H9 (cell line): ENCODE measurements at regions not wholly inside any gene's neighbourhood (a gene's known extent, or its start where the extent isn't known, plus 50 kb on each side); places are given as distances from the start of the nearest gene placed in this dataset.

Experiments used
- DNase-seq: peaks from one replicate; pipeline ENCODE4 v3.0.0-alpha.2; 2017
- H2AFZ ChIP-seq: one replicate; pipeline ENCODE4 v1.6.1; 2013; ENCODE audit warnings: mild to moderate bottlenecking, low read length, control low read depth, moderate library complexity
- H2AK5ac ChIP-seq: 2 replicates; pipeline ENCODE4 v1.6.1; 2013; ENCODE audit warnings: low read length, control low read depth, mixed read lengths; ENCODE audit not compliant: insufficient read length
- H2BK120ac ChIP-seq: one replicate; pipeline ENCODE4 v1.6.1; 2013; ENCODE audit warnings: low read depth, mild to moderate bottlenecking, low read length, control low read depth, inconsistent platforms; ENCODE audit not compliant: poor library complexity, severe bottlenecking
- H2BK12ac ChIP-seq: 2 replicates; pipeline ENCODE4 v1.6.1; 2013; ENCODE audit warnings: low read length, control low read depth, mixed read lengths, low read depth; ENCODE audit not compliant: insufficient read length
- H2BK15ac ChIP-seq: 2 replicates; pipeline ENCODE4 v1.6.1; 2013; ENCODE audit warnings: low read depth, low read length, control low read depth
- H2BK20ac ChIP-seq: one replicate; pipeline ENCODE4 v1.6.1; 2013; ENCODE audit warnings: low read depth, mild to moderate bottlenecking, low read length, control low read depth, inconsistent platforms; ENCODE audit not compliant: poor library complexity, severe bottlenecking
- H2BK5ac ChIP-seq: 2 replicates; pipeline ENCODE4 v1.6.1; 2013; ENCODE audit warnings: low read length, control low read depth, mixed read lengths; ENCODE audit not compliant: insufficient read length
- H3K14ac ChIP-seq: 2 replicates; pipeline ENCODE4 v1.6.1; 2013; ENCODE audit warnings: low read length, control low read depth; ENCODE audit not compliant: insufficient read depth
- H3K18ac ChIP-seq: 2 replicates; pipeline ENCODE4 v1.6.1; 2013; ENCODE audit warnings: low read depth, mild to moderate bottlenecking, mixed read lengths, low read length, control low read depth; ENCODE audit not compliant: insufficient read length
- H3K23ac ChIP-seq: 2 replicates; pipeline ENCODE4 v1.6.1; 2013; ENCODE audit warnings: low read length, control low read depth, mixed read lengths, low read depth; ENCODE audit not compliant: insufficient read length
- H3K23me2 ChIP-seq: 2 replicates; pipeline ENCODE4 v1.6.1; 2013; ENCODE audit warnings: low read depth, mild to moderate bottlenecking, mixed read lengths, low read length, control low read depth; ENCODE audit not compliant: insufficient read length, poor library complexity, severe bottlenecking
- H3K27ac ChIP-seq: 2 replicates; pipeline ENCODE4 v1.5.1; 2013; ENCODE audit warnings: low read length, control low read depth, mixed read lengths, low read depth; ENCODE audit not compliant: insufficient read length
- H3K27me3 ChIP-seq: 2 replicates; pipeline ENCODE4 v1.6.1; 2013; ENCODE audit warnings: low read length, control low read depth, inconsistent platforms; ENCODE audit not compliant: insufficient read depth
- H3K4ac ChIP-seq: 2 replicates; pipeline ENCODE4 v1.6.1; 2013; ENCODE audit warnings: low read depth, mild to moderate bottlenecking, control low read depth, inconsistent platforms, low read length, moderate library complexity
- H3K4me1 ChIP-seq: 2 replicates; pipeline ENCODE4 v1.6.1; 2013; ENCODE audit warnings: low read length, control low read depth, inconsistent platforms; ENCODE audit not compliant: insufficient read depth
- H3K4me2 ChIP-seq: 2 replicates; pipeline ENCODE4 v1.6.1; 2013; ENCODE audit warnings: low read length, control low read depth, mixed read lengths; ENCODE audit not compliant: insufficient read length, insufficient read depth
- H3K56ac ChIP-seq: 2 replicates; pipeline ENCODE4 v1.6.1; 2013; ENCODE audit warnings: low read depth, mild to moderate bottlenecking, mixed read lengths, low read length, control low read depth; ENCODE audit not compliant: insufficient read length
- H3K79me1 ChIP-seq: 2 replicates; pipeline ENCODE4 v1.6.1; 2013; ENCODE audit warnings: low read depth, mild to moderate bottlenecking, moderate library complexity, low read length, control low read depth, inconsistent platforms; ENCODE audit not compliant: insufficient read depth, poor library complexity, severe bottlenecking
- H3K79me2 ChIP-seq: 2 replicates; pipeline ENCODE4 v1.6.1; 2013; ENCODE audit warnings: low read length, control low read depth, inconsistent platforms; ENCODE audit not compliant: insufficient read depth
- H3K9ac ChIP-seq: 2 replicates; pipeline ENCODE4 v1.6.1; 2013; ENCODE audit warnings: low read length, control low read depth, mixed read lengths; ENCODE audit not compliant: insufficient read length; ENCODE audit errors: extremely low read depth
- H3K9me3 ChIP-seq: one replicate; pipeline ENCODE4 v1.6.1; 2013; ENCODE audit warnings: low read depth, low read length, inconsistent platforms; ENCODE audit not compliant: control insufficient read depth
- H3T11ph ChIP-seq: one replicate; pipeline ENCODE4 v1.6.1; 2013; ENCODE audit warnings: mild to moderate bottlenecking, low read length, control low read depth, inconsistent platforms
- H4K20me1 ChIP-seq: one replicate; pipeline ENCODE4 v1.6.1; 2013; ENCODE audit not compliant: control insufficient read depth, insufficient read length, insufficient read depth
- H4K5ac ChIP-seq: 2 replicates; pipeline ENCODE4 v1.6.1; 2013; ENCODE audit warnings: low read depth, mild to moderate bottlenecking, mixed read lengths, low read length, control low read depth; ENCODE audit not compliant: insufficient read length
- H4K8ac ChIP-seq: replicated peaks from 2 replicates; pipeline ENCODE4 v1.6.1; 2013; ENCODE audit warnings: low read length, control low read depth, mixed read lengths, low read depth; ENCODE audit not compliant: insufficient read length
- H4K91ac ChIP-seq: 2 replicates; pipeline ENCODE4 v1.6.1; 2013; ENCODE audit warnings: low read depth, mild to moderate bottlenecking, moderate library complexity, mixed read lengths, low read length, control low read depth; ENCODE audit not compliant: insufficient read length
- H3K27ac Mint-ChIP-seq, 3 experiments: 2 replicates in 2 of 3; 3 replicates in 1 of 3; pipeline ENCODE4 v1.8.0; 2020 to 2021; ENCODE audit warnings: mixed read lengths in 3 of 3, mild to moderate bottlenecking in 1 of 3, moderate library complexity in 1 of 3
- H3K27me3 Mint-ChIP-seq: 2 replicates; pipeline ENCODE4 v1.8.0; 2021; ENCODE audit warnings: low read depth, mild to moderate bottlenecking, moderate library complexity, mixed read lengths
- H3K36me3 Mint-ChIP-seq, 3 experiments: 2 replicates in 2 of 3; 3 replicates in 1 of 3; pipeline ENCODE4 v1.8.0; 2020 to 2021; ENCODE audit warnings: low read depth in 3 of 3, mixed read lengths in 3 of 3; ENCODE audit not compliant: insufficient read depth in 1 of 3
- H3K4me1 Mint-ChIP-seq, 2 experiments: 2 replicates each; pipeline ENCODE4 v1.8.0; 2020; ENCODE audit warnings: mixed read lengths in 2 of 2
- H3K4me3 Mint-ChIP-seq, 2 experiments: 2 replicates in 1 of 2; 3 replicates in 1 of 2; pipeline ENCODE4 v1.8.0; 2020 to 2021; ENCODE audit warnings: mild to moderate bottlenecking in 2 of 2, mixed read lengths in 2 of 2, moderate library complexity in 1 of 2
- H3K9me3 Mint-ChIP-seq, 2 experiments: 2 replicates in 1 of 2; 3 replicates in 1 of 2; pipeline ENCODE4 v1.8.0; 2020; ENCODE audit warnings: mild to moderate bottlenecking in 2 of 2, mixed read lengths in 2 of 2, moderate library complexity in 1 of 2
- WGBS: extraction: QIAGEN DNeasy Blood & Tissue Kit; methylation state at CpG from one replicate; pipeline ENCODE4 v1.1.7; 2013; ENCODE audit warnings: missing lambda C conversion rate, low lambda C conversion rate, mixed read lengths; ENCODE audit not compliant: insufficient read length; ENCODE audit errors: extremely low coverage; 5-methylcytosine and 5-hydroxymethylcytosine counted together
- TF ChIP-seq, protein P1 (sequence below): fragments of 200-600 bp; sonication (generic); conservative IDR thresholded peaks from 3 replicates; pipeline ENCODE4 v1.8.0; 2021; ENCODE audit warnings: antibody characterized with exemption, mild to moderate bottlenecking

DNA sequence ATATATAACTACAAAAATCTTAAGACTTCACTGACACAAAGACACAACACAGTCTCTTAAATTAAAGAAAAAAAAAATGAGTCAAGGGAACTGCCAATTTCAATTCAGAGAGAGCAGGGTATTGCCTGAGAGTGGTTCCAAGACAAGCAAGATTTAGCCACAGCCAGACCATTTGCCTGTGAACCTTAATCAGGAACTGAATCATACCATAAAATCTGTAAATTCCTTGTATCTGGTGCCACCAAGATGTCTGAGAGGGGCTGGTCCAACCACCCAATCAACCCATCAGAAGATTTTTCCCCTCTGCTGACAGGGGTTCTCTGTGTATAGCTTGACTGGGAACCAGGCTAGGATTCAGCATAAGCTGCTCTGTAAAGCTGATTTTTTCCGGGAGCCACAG lies 159.2 kb downstream of the CPEB2 start:
- Histone ChIP-seq H2BK5ac (no peak overlapping the region), H3K18ac (no peak overlapping the region), H2BK20ac (no peak overlapping the region), H4K20me1 (no peaks in the 10 kb centered on the region), H3K23ac (no peak overlapping the region), H2AFZ (no peak overlapping the region), H4K5ac (no peak overlapping the region), H3K4ac (no peak overlapping the region), H3K9me3 (no peaks in the 10 kb centered on the region), H3K4me2 (no peak overlapping the region), H3K27me3 (no peaks in the 10 kb centered on the region), H2BK12ac (peak overlapping the region; percentile 71), H3K23me2 (peaks cover 2% of the 10 kb centered on the region), H3K27ac (no peak overlapping the region), H2AK5ac (no peak overlapping the region), H3K4me1 (peaks cover 11% of the 10 kb centered on the region; the same call in 1 of the 2 replicates), H3T11ph (no peak overlapping the region), H3K56ac (no peak overlapping the region), H3K79me2 (no peaks in the 10 kb centered on the region), H2BK120ac (no peak overlapping the region), H4K8ac (no peak overlapping the region), H4K91ac (no peak overlapping the region), H3K79me1 (no peaks in the 10 kb centered on the region), H3K14ac (no peak overlapping the region), H2BK15ac (no peak overlapping the region), H3K9ac (no peak overlapping the region)
- H3K36me3 Mint-ChIP-seq: peaks cover 2 to 13% (median 2%) of the 10 kb centered on the region in 3 experiments; a peak in 2 of 7 replicates
- H3K4me3 Mint-ChIP-seq: peak overlapping the region in 1 of 2 experiments; percentile 11; a peak in 1 of 5 replicates
- H3K4me1 Mint-ChIP-seq: peaks cover 56 to 60% of the 10 kb centered on the region in 2 experiments
- WGBS: no CpG with 5 or more reads among the region's 1 CpG
- TF ChIP-seq, protein P1, sequence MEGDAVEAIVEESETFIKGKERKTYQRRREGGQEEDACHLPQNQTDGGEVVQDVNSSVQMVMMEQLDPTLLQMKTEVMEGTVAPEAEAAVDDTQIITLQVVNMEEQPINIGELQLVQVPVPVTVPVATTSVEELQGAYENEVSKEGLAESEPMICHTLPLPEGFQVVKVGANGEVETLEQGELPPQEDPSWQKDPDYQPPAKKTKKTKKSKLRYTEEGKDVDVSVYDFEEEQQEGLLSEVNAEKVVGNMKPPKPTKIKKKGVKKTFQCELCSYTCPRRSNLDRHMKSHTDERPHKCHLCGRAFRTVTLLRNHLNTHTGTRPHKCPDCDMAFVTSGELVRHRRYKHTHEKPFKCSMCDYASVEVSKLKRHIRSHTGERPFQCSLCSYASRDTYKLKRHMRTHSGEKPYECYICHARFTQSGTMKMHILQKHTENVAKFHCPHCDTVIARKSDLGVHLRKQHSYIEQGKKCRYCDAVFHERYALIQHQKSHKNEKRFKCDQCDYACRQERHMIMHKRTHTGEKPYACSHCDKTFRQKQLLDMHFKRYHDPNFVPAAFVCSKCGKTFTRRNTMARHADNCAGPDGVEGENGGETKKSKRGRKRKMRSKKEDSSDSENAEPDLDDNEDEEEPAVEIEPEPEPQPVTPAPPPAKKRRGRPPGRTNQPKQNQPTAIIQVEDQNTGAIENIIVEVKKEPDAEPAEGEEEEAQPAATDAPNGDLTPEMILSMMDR: no peak
- H3K9me3 Mint-ChIP-seq: peaks cover 4 to 6% of the 10 kb centered on the region in 2 experiments; a peak in 4 of 5 replicates
- DNase-seq: no peak
- peaks cover 20% of the 10 kb centered on the region for H3K27me3 Mint-ChIP-seq
- H3K27ac Mint-ChIP-seq: peak overlapping the region; percentile 57 to 91 (median 84); a peak in 5 of 7 replicates
